Activated naive CD8-positive, alpha-beta T cell treated with anti-CD3 and anti-CD28 coated beads, Interleukin-2, amount 50 U/mL, for 24 hours (primary cell): ENCODE measurements at regions not wholly inside any gene's neighbourhood (a gene's known extent, or its start where the extent isn't known, plus 50 kb on each side); places are given as distances from the start of the nearest gene placed in this dataset.
"Not testable (repeated sequence)": the region's sequence is repeated elsewhere in the genome, so short reads cannot be mapped to it uniquely, and the experiment has no call there.

Experiments used
- ATAC-seq: fragments of 150-1000 bp; cut with Tn5 transposase; one replicate; pipeline ENCODE4 v1.10.0; 2021
- DNase-seq: peaks from one replicate; pipeline ENCODE4 v3.0.0; 2021
- H3K27ac Mint-ChIP-seq: one replicate; pipeline ENCODE4 v1.8.0; 2021; ENCODE audit warnings: mild to moderate bottlenecking, mixed read lengths
- H3K27me3 Mint-ChIP-seq: one replicate; pipeline ENCODE4 v1.8.0; 2021; ENCODE audit warnings: mixed read lengths
- H3K36me3 Mint-ChIP-seq: one replicate; pipeline ENCODE4 v1.8.0; 2021; ENCODE audit warnings: low read depth, mixed read lengths
- H3K4me1 Mint-ChIP-seq: one replicate; pipeline ENCODE4 v1.8.0; 2021; ENCODE audit warnings: mixed read lengths
- H3K4me3 Mint-ChIP-seq: one replicate; pipeline ENCODE4 v1.8.0; 2021; ENCODE audit warnings: mild to moderate bottlenecking, moderate library complexity, mixed read lengths
- H3K9me3 Mint-ChIP-seq: one replicate; pipeline ENCODE4 v1.8.0; 2021; ENCODE audit warnings: mixed read lengths

DNA sequence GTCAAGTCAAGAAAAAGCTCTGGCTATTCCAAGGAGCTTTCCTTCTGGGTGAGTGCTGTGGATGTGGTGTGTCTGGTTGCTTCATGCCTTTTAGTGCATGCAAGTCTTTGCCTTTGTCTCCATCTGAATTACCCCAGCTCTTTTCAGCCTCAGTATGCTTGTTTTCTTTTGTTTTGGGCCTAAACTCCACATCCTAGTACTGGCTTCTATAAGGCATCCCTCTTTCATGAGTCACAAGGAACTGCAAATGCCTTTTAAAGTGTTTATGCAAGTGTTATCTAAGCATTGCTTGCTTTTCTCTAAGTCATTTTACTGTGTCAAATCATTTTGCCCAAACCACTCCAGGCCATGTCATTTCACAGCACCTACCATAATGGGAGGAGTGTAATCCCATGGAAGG lies 132.1 kb downstream of the PLCE1 start:
- no peaks in the 10 kb centered on the region for H3K4me1 Mint-ChIP-seq
- no peak overlapping the region for H3K27ac Mint-ChIP-seq
- no peak for ATAC-seq
- no peaks in the 10 kb centered on the region for H3K27me3 Mint-ChIP-seq
- no peak overlapping the region for H3K4me3 Mint-ChIP-seq
- no peaks in the 10 kb centered on the region for H3K9me3 Mint-ChIP-seq
- H3K36me3 Mint-ChIP-seq = no peaks in the 10 kb centered on the region
- DNase-seq = no peak

- no peaks in the 10 kb centered on the region for H3K4me1 Mint-ChIP-seq
- H3K4me3 Mint-ChIP-seq = no peak overlapping the region
- H3K36me3 Mint-ChIP-seq = no peaks in the 10 kb centered on the region
- no peaks in the 10 kb centered on the region for H3K27me3 Mint-ChIP-seq
- no peak overlapping the region for H3K27ac Mint-ChIP-seq
- H3K9me3 Mint-ChIP-seq = no peaks in the 10 kb centered on the region
- DNase-seq = no peak
- ATAC-seq = no peak
Observed at GRCh38 chr10:94129393-94130130, 135.8 kb downstream of the PLCE1 start.

DNA sequence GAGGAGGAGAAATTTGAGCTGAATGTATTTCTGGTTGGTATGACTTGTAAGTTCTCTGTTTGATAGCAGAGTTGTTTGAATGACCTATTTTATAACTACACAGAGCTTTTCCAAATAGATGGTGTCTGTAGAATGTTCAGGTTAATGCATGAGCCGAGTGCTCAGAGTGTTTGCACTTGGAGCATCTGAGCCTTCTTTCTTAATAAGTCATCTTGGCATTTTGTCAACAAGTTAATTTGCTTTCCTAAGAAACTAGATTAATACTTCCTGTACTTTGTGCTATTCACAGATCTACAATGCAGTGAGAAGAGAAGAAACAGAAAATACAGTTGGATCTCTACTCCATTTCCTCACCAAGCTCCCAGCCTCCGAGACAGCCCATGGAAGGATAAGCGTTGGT lies 138.2 kb downstream of the PLCE1 start:
- Mint-ChIP-seq H3K36me3 (no peaks in the 10 kb centered on the region), H3K27ac (no peak overlapping the region), H3K9me3 (no peaks in the 10 kb centered on the region), H3K4me1 (no peaks in the 10 kb centered on the region), H3K4me3 (no peak overlapping the region), H3K27me3 (no peaks in the 10 kb centered on the region)
- DNase-seq = no peak
- ATAC-seq = no peak

GRCh38 chr10:94133239-94133638 lies 139.5 kb downstream of the PLCE1 start:
- no peak overlapping the region for H3K27ac Mint-ChIP-seq
- H3K9me3 Mint-ChIP-seq = no peaks in the 10 kb centered on the region
- no peaks in the 10 kb centered on the region for H3K36me3 Mint-ChIP-seq
- H3K4me1 Mint-ChIP-seq = no peaks in the 10 kb centered on the region
- ATAC-seq (no peak), DNase-seq (no peak)
- H3K27me3 Mint-ChIP-seq = no peaks in the 10 kb centered on the region
- H3K4me3 Mint-ChIP-seq = no peak overlapping the region

DNA sequence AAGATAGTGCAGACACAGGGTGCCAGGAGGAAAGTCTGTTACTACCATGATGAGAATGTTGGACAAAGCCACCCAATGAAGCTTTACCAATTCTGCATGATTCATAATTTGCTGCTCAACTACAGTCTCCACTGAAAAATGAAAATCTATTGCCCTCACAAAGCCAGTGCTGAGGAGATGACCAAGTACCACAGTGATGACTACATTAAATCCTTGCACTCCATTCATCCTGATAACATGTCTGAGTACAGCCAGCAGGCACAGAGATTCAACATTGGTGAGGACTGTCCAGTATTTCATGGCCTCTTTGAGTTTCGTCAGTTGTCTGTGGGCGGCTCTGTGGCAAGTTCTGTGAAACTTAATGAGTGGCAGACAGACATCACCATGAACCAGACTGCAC lies 144.0 kb downstream of the PLCE1 start:
- no peaks in the 10 kb centered on the region for H3K27me3 Mint-ChIP-seq
- ATAC-seq = no peak

GRCh38 chr10:94138391-94138790 lies 144.7 kb downstream of the PLCE1 start:
- DNase-seq = no peak
- H3K9me3 Mint-ChIP-seq = no peaks in the 10 kb centered on the region
- no peaks in the 10 kb centered on the region for H3K36me3 Mint-ChIP-seq
- H3K27me3 Mint-ChIP-seq = no peaks in the 10 kb centered on the region
- H3K4me1 Mint-ChIP-seq = no peaks in the 10 kb centered on the region
- no peak overlapping the region for H3K27ac Mint-ChIP-seq
- ATAC-seq = no peak
- H3K4me3 Mint-ChIP-seq = no peak overlapping the region

More for the DNA sequence above, 144.0 kb downstream of the PLCE1 start:
- DNase-seq = no peak
- Mint-ChIP-seq H3K4me3 (no peak overlapping the region), H3K36me3 (no peaks in the 10 kb centered on the region), H3K27ac (no peak overlapping the region), H3K9me3 (no peaks in the 10 kb centered on the region), H3K4me1 (no peaks in the 10 kb centered on the region)

GRCh38 chr10:94143261-94143660 lies 149.5 kb downstream of the PLCE1 start:
- Mint-ChIP-seq H3K4me3 (no peak overlapping the region), H3K27ac (no peak overlapping the region), H3K9me3 (no peaks in the 10 kb centered on the region), H3K27me3 (no peaks in the 10 kb centered on the region), H3K36me3 (no peaks in the 10 kb centered on the region), H3K4me1 (no peaks in the 10 kb centered on the region)
- ATAC-seq = no peak
- no peak for DNase-seq

- no peaks in the 10 kb centered on the region for H3K4me1 Mint-ChIP-seq
- DNase-seq (no peak), ATAC-seq (no peak)
- no peaks in the 10 kb centered on the region for H3K9me3 Mint-ChIP-seq
- peaks cover 2% of the 10 kb centered on the region for H3K27me3 Mint-ChIP-seq
- H3K27ac Mint-ChIP-seq = no peak overlapping the region
- no peaks in the 10 kb centered on the region for H3K36me3 Mint-ChIP-seq
- no peak overlapping the region for H3K4me3 Mint-ChIP-seq
Observed at GRCh38 chr10:94146313-94146712, 152.6 kb downstream of the PLCE1 start.

DNA sequence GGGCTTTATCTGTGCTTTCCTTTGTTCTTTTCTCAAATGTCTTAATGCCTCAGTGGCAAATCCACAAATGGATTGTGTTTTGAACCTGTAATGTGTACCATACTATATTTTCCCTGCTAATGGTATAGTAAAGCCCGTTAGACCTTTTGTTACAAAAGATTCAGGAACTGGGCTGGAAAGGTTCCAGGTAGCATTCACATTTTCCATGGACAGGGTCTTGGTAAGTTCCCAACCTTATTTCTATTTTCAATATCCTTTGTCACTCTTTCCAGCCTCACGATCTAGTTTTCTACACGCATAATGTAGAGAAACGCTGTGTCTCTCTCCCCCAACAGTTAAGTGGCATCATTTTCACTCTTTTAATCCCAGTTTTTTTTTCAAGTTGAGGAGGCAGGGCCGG lies 153.0 kb downstream of the PLCE1 start:
- Mint-ChIP-seq H3K9me3 (no peaks in the 10 kb centered on the region), H3K27me3 (peaks cover 4% of the 10 kb centered on the region), H3K4me3 (no peak overlapping the region), H3K36me3 (no peaks in the 10 kb centered on the region), H3K4me1 (no peaks in the 10 kb centered on the region), H3K27ac (no peak overlapping the region)
- ATAC-seq (no peak), DNase-seq (no peak)

GRCh38 chr10:94149702-94150101 lies 156.0 kb downstream of the PLCE1 start:
- no peak overlapping the region for H3K27ac Mint-ChIP-seq
- H3K4me3 Mint-ChIP-seq = no peak overlapping the region

GRCh38 chr10:94150541-94151184 lies 156.9 kb downstream of the PLCE1 start:
- no peaks in the 10 kb centered on the region for H3K9me3 Mint-ChIP-seq
- no peak for DNase-seq
- no peak overlapping the region for H3K4me3 Mint-ChIP-seq
- H3K4me1 Mint-ChIP-seq = no peaks in the 10 kb centered on the region
- no peaks in the 10 kb centered on the region for H3K36me3 Mint-ChIP-seq
- peaks cover 4% of the 10 kb centered on the region for H3K27me3 Mint-ChIP-seq
- no peak overlapping the region for H3K27ac Mint-ChIP-seq
- ATAC-seq = no peak

More at GRCh38 chr10:94149702-94150101, 156.0 kb downstream of the PLCE1 start:
- ATAC-seq (no peak), DNase-seq (no peak)
- H3K27me3 Mint-ChIP-seq = peaks cover 4% of the 10 kb centered on the region
- H3K9me3 Mint-ChIP-seq = no peaks in the 10 kb centered on the region
- no peaks in the 10 kb centered on the region for H3K36me3 Mint-ChIP-seq
- no peaks in the 10 kb centered on the region for H3K4me1 Mint-ChIP-seq

DNA sequence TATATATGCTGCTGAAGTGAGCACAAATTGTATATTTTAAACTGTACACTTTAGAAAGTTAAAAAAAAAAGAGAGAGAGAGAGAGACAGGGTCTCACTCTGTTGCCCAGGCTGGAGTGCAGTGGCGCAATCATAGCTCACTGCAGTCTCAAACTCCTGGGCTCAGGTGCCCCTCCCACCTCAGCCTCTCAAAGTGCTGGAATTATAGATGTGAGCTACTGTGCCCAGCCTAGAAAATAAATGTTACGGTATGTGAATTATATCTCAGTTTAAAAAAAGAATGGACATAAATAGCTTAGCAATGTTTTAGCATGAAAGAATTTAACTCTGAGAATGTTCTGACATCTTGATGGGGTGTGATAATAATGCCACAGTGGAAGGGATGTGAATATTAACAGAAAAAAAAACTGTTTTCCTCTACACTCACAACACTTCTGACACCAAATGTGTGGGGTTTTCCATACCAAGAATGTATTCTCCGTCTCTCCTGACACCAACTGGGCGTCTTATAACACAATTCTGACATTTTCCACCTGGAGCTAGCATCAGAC lies 162.1 kb downstream of the PLCE1 start:
- Mint-ChIP-seq H3K4me1 (no peaks in the 10 kb centered on the region), H3K27me3 (peaks cover 4% of the 10 kb centered on the region), H3K36me3 (no peaks in the 10 kb centered on the region), H3K9me3 (peaks cover 6% of the 10 kb centered on the region), H3K4me3 (no peak overlapping the region), H3K27ac (no peak overlapping the region)
- no peak for DNase-seq
- no peak for ATAC-seq

GRCh38 chr10:94156453-94156852 lies 162.7 kb downstream of the PLCE1 start:
- DNase-seq (no peak), ATAC-seq (no peak)
- no peaks in the 10 kb centered on the region for H3K36me3 Mint-ChIP-seq
- H3K27me3 Mint-ChIP-seq = peaks cover under 1% of the 10 kb centered on the region
- H3K9me3 Mint-ChIP-seq = peaks cover 11% of the 10 kb centered on the region
- H3K4me1 Mint-ChIP-seq = no peaks in the 10 kb centered on the region
- H3K27ac Mint-ChIP-seq = no peak overlapping the region
- no peak overlapping the region for H3K4me3 Mint-ChIP-seq

DNA sequence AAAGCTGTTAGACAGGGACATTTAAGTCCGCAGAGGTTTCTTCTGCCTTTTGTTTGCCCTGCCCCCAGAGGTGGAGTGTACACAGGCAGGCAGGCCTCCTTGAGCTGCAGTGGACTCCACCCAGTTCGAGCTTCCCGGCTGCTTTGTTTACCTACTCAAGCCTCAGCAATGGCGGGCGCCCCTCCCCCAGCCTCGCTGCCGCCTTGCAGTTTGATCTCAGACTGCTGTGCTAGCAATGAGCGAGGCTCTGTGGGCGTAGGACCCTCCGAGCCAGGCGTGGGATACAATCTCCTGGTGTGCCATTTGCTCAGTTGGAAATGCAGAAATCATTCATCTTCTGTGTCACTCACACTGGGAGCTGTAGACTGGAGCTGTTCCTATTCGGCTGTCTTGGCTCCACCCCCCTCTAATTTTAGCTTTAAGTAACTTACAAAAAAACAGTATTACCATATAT lies 171.5 kb downstream of the PLCE1 start:
- not testable (repeated sequence) for H3K36me3 Mint-ChIP-seq, H3K4me3 Mint-ChIP-seq, H3K9me3 Mint-ChIP-seq

DNA sequence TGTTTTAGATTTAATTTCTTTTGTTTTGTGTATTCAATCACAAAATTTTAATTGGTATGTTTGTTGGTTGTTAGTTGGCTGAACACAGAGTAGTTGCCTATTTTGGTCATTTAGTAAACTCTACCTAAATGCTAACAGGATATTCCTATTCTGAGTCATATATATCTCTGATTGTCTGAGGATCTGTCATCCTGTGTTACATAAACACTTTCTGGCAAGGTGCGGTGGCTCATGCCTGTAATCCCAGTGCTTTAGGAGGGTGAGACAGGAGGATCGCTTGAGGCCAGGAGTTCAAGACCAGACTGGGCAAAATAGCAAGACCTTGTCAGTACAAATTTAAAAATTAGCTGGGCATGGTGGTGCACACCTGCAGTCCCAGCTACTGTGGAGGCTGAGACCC lies 178.6 kb downstream of the PLCE1 start:
- Mint-ChIP-seq H3K4me3 (no peak overlapping the region), H3K36me3 (no peaks in the 10 kb centered on the region), H3K4me1 (no peaks in the 10 kb centered on the region), H3K9me3 (no peaks in the 10 kb centered on the region), H3K27me3 (peaks cover 8% of the 10 kb centered on the region), H3K27ac (no peak overlapping the region)
- ATAC-seq (no peak), DNase-seq (no peak)

More for the DNA sequence above, 171.5 kb downstream of the PLCE1 start:
- not testable (repeated sequence) for ATAC-seq, H3K27ac Mint-ChIP-seq, H3K4me1 Mint-ChIP-seq, DNase-seq, H3K27me3 Mint-ChIP-seq
